NOMO-1 treated with dmso at 0.1 percent for 144 hours (cell line): ENCODE measurements at regions not wholly inside any gene's neighbourhood (a gene's known extent, or its start where the extent isn't known, plus 50 kb on each side); places are given as distances from the start of the nearest gene placed in this dataset.
"Not testable (repeated sequence)": the region's sequence is repeated elsewhere in the genome, so short reads cannot be mapped to it uniquely, and the experiment has no call there.

Source experiments
- DNase-seq: peaks from one replicate; lab custom pipeline; 2025; ENCODE audit not compliant: unreplicated experiment; lab: John Stamatoyannopoulos, UW

GRCh38 chr2:59850554-59850953 lies 702.9 kb downstream of the BCL11A start:
- DNase-seq = no peak

- no peak for DNase-seq
Observed at GRCh38 chr2:59833941-59834340, 719.5 kb downstream of the BCL11A start.

GRCh38 chr2:59830601-59831000 lies 722.9 kb downstream of the BCL11A start:
- no peak for DNase-seq

GRCh38 chr2:59827677-59828076 lies 725.8 kb downstream of the BCL11A start:
- DNase-seq = no peak

- DNase-seq = no peak
Observed at GRCh38 chr2:59826177-59826576, 727.3 kb downstream of the BCL11A start.

GRCh38 chr2:59824314-59824713 lies 729.1 kb downstream of the BCL11A start:
- no peak for DNase-seq

GRCh38 chr2:59816075-59816474 lies 737.4 kb downstream of the BCL11A start:
- DNase-seq = no peak

GRCh38 chr2:59810283-59810682 lies 743.2 kb downstream of the BCL11A start:
- not testable (repeated sequence) for DNase-seq

- DNase-seq = no peak
Observed at GRCh38 chr2:59806486-59806885, 747.0 kb downstream of the BCL11A start.

- no peak for DNase-seq
Observed at GRCh38 chr2:59804732-59805131, 748.7 kb downstream of the BCL11A start.

- no peak for DNase-seq
Observed at GRCh38 chr2:59803586-59803985, 749.9 kb downstream of the BCL11A start.

- no peak for DNase-seq
Observed at GRCh38 chr2:59798687-59799232, 754.7 kb downstream of the BCL11A start.

GRCh38 chr2:59791004-59791618 lies 762.3 kb downstream of the BCL11A start:
- DNase-seq = no peak

GRCh38 chr2:59790186-59791003 lies 763.1 kb downstream of the BCL11A start:
- no peak for DNase-seq

- no peak for DNase-seq
Observed at GRCh38 chr2:59789523-59789922, 763.9 kb downstream of the BCL11A start.

- no peak for DNase-seq
Observed at GRCh38 chr2:59787095-59787494, 766.4 kb downstream of the BCL11A start.

- no peak for DNase-seq
Observed at GRCh38 chr2:59786684-59787083, 766.8 kb downstream of the BCL11A start.

- peak; percentile 12 for DNase-seq
Observed at GRCh38 chr2:59779571-59779970, 773.9 kb downstream of the BCL11A start.

- no peak for DNase-seq
Observed at GRCh38 chr2:59777120-59777519, 776.3 kb downstream of the BCL11A start.

GRCh38 chr2:59776726-59777008 lies 776.8 kb downstream of the BCL11A start:
- no peak for DNase-seq

- no peak for DNase-seq
Observed at GRCh38 chr2:59774821-59775433, 778.5 kb downstream of the BCL11A start.

GRCh38 chr2:59770651-59771050 lies 782.8 kb downstream of the BCL11A start:
- no peak for DNase-seq
